Kidney (tissue), 13 donors: ENCODE measurements at regions not wholly inside any gene's neighbourhood (a gene's known extent, or its start where the extent isn't known, plus 50 kb on each side); places are given as distances from the start of the nearest gene placed in this dataset.

ENCODE experiments used
- DNase-seq, 5 donors: peaks; one replicate each; pipeline ENCODE4 v3.0.0-alpha.2; 2013 to 2020
- FAIRE-seq: peaks from 2 replicates; lab custom pipeline; 2012; peaks lifted over from hg19 to GRCh38; lab: Jason Lieb, UNC
- H3K27ac ChIP-seq, 2 donors: one replicate each; pipeline ENCODE4 v1.7.0; 2013; ENCODE audit warnings: low read depth in 2 of 2, low read length in 2 of 2, inconsistent platforms in 1 of 2
- H3K27me3 ChIP-seq: one replicate; pipeline ENCODE4 v1.7.1; 2013; ENCODE audit warnings: low read length, inconsistent platforms; ENCODE audit not compliant: control insufficient read depth, insufficient read depth
- H3K36me3 ChIP-seq, 3 donors: one replicate each; pipeline versions ENCODE4 v1.7.0 to v1.7.1; 2013; ENCODE audit warnings: low read length in 3 of 3, control low read depth in 1 of 3, inconsistent platforms in 1 of 3; ENCODE audit not compliant: insufficient read depth in 3 of 3, control insufficient read depth in 2 of 3
- H3K4me1 ChIP-seq, 3 donors: one replicate each; pipeline versions ENCODE4 v1.7.0 to v1.7.1; 2013; ENCODE audit warnings: low read length in 3 of 3, inconsistent platforms in 1 of 3, low read depth in 1 of 3; ENCODE audit not compliant: control insufficient read depth in 2 of 3, insufficient read depth in 2 of 3
- H3K4me3 ChIP-seq, 3 donors: one replicate each; pipeline versions ENCODE4 v1.7.0 to v1.8.1; 2013; ENCODE audit warnings: low read length in 3 of 3, control low read depth in 1 of 3, inconsistent platforms in 1 of 3
- H3K9ac ChIP-seq, 3 donors: one replicate each; pipeline versions ENCODE4 v1.7.0 to v1.7.1; 2013; ENCODE audit warnings: low read length in 3 of 3, control low read depth in 1 of 3, inconsistent platforms in 1 of 3
- H3K9me3 ChIP-seq, 3 donors: one replicate each; pipeline versions ENCODE4 v1.7.0 to v1.7.1; 2013; ENCODE audit warnings: low read length in 3 of 3, control low read depth in 1 of 3, inconsistent platforms in 1 of 3; ENCODE audit not compliant: control insufficient read depth in 2 of 3, insufficient read depth in 1 of 3
- CTCF ChIP-seq: IDR thresholded peaks from 3 replicates; pipeline ENCODE4 v1.5.1; 2012; ENCODE audit warnings: mild to moderate bottlenecking, moderate library complexity, borderline replicate concordance; ENCODE audit not compliant: insufficient read depth; ENCODE audit errors: extremely low read depth
- intact Hi-C: fragments of 100-400 bp; cut with DNase I; formaldehyde crosslinking; loops from one replicate; pipeline ENCODE4 v1.11.1; 2022
- donor health status: control.
- donor health status: control.
- donor health status: control.
- donor health status: control.
- donor health status: control.
- donor health status: DM: yes; HTN: yes; CAD: no.
- donor health status: Normal renal cell carcinoma (clear cell type).

- FAIRE-seq (no peak), DNase-seq (no peak)
- H3K9ac ChIP-seq: no peak overlapping the region
- H3K36me3 ChIP-seq: no peaks in the 10 kb centered on the region
- no peak for TF ChIP-seq CTCF
- no peak overlapping the region for H3K4me3 ChIP-seq
- H3K27ac ChIP-seq: no peak overlapping the region
- intact Hi-C loops: no loop called here
- no peaks in the 10 kb centered on the region for H3K27me3 ChIP-seq
- no peaks in the 10 kb centered on the region for H3K4me1 ChIP-seq
- H3K9me3 ChIP-seq: peaks cover 0 to 2% (median 0%) of the 10 kb centered on the region in 3 donors
Observed at GRCh38 chr13:84951128-84951527, 848.1 kb downstream of the SLITRK6 start.

GRCh38 chr13:84946192-84946591 lies 853.0 kb downstream of the SLITRK6 start:
- TF ChIP-seq CTCF: no peak
- DNase-seq (no peak), FAIRE-seq (no peak)
- Histone ChIP-seq H3K36me3 (no peaks in the 10 kb centered on the region), H3K4me3 (no peak overlapping the region), H3K27me3 (no peaks in the 10 kb centered on the region), H3K9me3 (peaks cover 0 to 2% (median 0%) of the 10 kb centered on the region in 3 donors), H3K27ac (no peak overlapping the region), H3K9ac (no peak overlapping the region), H3K4me1 (no peaks in the 10 kb centered on the region)
- intact Hi-C loops: no loop called here

GRCh38 chr13:84940798-84941197 lies 858.4 kb downstream of the SLITRK6 start:
- FAIRE-seq (no peak), DNase-seq (no peak)
- Histone ChIP-seq H3K36me3 (no peaks in the 10 kb centered on the region), H3K27me3 (no peaks in the 10 kb centered on the region), H3K4me3 (no peak overlapping the region), H3K9me3 (no peaks in the 10 kb centered on the region), H3K9ac (no peak overlapping the region), H3K4me1 (no peaks in the 10 kb centered on the region), H3K27ac (no peak overlapping the region)
- intact Hi-C loops: no loop called here
- TF ChIP-seq CTCF: no peak

GRCh38 chr13:84940167-84940566 lies 859.1 kb downstream of the SLITRK6 start:
- TF ChIP-seq CTCF: no peak

More at GRCh38 chr13:84940167-84940566, 859.1 kb downstream of the SLITRK6 start:
- Histone ChIP-seq H3K36me3 (no peaks in the 10 kb centered on the region), H3K27me3 (no peaks in the 10 kb centered on the region), H3K9me3 (no peaks in the 10 kb centered on the region), H3K4me3 (no peak overlapping the region), H3K27ac (no peak overlapping the region), H3K4me1 (no peaks in the 10 kb centered on the region), H3K9ac (no peak overlapping the region)
- DNase-seq (peak in 1 of 5 donors; percentile 25), FAIRE-seq (no peak)
- intact Hi-C loops: no loop called here
